Right forelimb (tissue), 1 donor: ENCODE measurements at regions not wholly inside any gene's neighbourhood (a gene's known extent, or its start where the extent isn't known, plus 50 kb on each side); places are given as distances from the start of the nearest gene placed in this dataset.
"Not testable (repeated sequence)": the region's sequence is repeated elsewhere in the genome, so short reads cannot be mapped to it uniquely, and the experiment has no call there.

Source experiments
- DNase-seq: peaks from one replicate; pipeline ENCODE4 v3.0.0-alpha.2; 2018

GRCh38 chr10:3401491-3401938, 228.9 kb upstream of the PITRM1 start:
- DNase-seq = no peak

- no peak for DNase-seq
These were observed 227.8 kb upstream of the PITRM1 start for GRCh38 chr10:3400348-3400747.

GRCh38 chr10:3399756-3400155, 227.2 kb upstream of the PITRM1 start:
- no peak for DNase-seq

- DNase-seq = no peak
These were observed 226.5 kb upstream of the PITRM1 start for GRCh38 chr10:3398825-3399646.

GRCh38 chr10:3397846-3398245, 225.3 kb upstream of the PITRM1 start:
- no peak for DNase-seq

GRCh38 chr10:3397231-3397630, 224.6 kb upstream of the PITRM1 start:
- no peak for DNase-seq

GRCh38 chr10:3396116-3396515, 223.5 kb upstream of the PITRM1 start:
- DNase-seq = no peak

GRCh38 chr10:3395458-3395861, 222.9 kb upstream of the PITRM1 start:
- no peak for DNase-seq

- no peak for DNase-seq
These were observed 222.5 kb upstream of the PITRM1 start for GRCh38 chr10:3395041-3395440.

- no peak for DNase-seq
These were observed 221.4 kb upstream of the PITRM1 start for GRCh38 chr10:3393958-3394357.

GRCh38 chr10:3391657-3392056, 219.1 kb upstream of the PITRM1 start:
- DNase-seq = no peak

- DNase-seq = no peak
These were observed 216.5 kb upstream of the PITRM1 start for GRCh38 chr10:3389130-3389529.

- no peak for DNase-seq
These were observed 212.9 kb upstream of the PITRM1 start for GRCh38 chr10:3385487-3385886.

- no peak for DNase-seq
These were observed 209.5 kb upstream of the PITRM1 start for GRCh38 chr10:3382092-3382491.

GRCh38 chr10:3380406-3381050, 207.9 kb upstream of the PITRM1 start:
- no peak for DNase-seq

- no peak for DNase-seq
These were observed 204.0 kb upstream of the PITRM1 start for GRCh38 chr10:3376631-3377030.

GRCh38 chr10:3375505-3375904, 202.9 kb upstream of the PITRM1 start:
- no peak for DNase-seq

- no peak for DNase-seq
These were observed 202.3 kb upstream of the PITRM1 start for GRCh38 chr10:3374914-3375313.

- not testable (repeated sequence) for DNase-seq
These were observed 200.9 kb upstream of the PITRM1 start for GRCh38 chr10:3373374-3374027.

- no peak for DNase-seq
These were observed 199.7 kb upstream of the PITRM1 start for GRCh38 chr10:3372281-3372680.

- not testable (repeated sequence) for DNase-seq
These were observed 199.0 kb upstream of the PITRM1 start for GRCh38 chr10:3371624-3372023.

GRCh38 chr10:3366735-3367405, 194.3 kb upstream of the PITRM1 start:
- no peak for DNase-seq

- no peak for DNase-seq
These were observed 193.5 kb upstream of the PITRM1 start for GRCh38 chr10:3366043-3366442.
